ENCODE measurements at regions not wholly inside any gene's neighbourhood (a gene's known extent, or its start where the extent isn't known, plus 50 kb on each side); places are given as distances from the start of the nearest gene placed in this dataset.

- TF ChIP-seq CTCF (conservative IDR thresholded peaks at IDR 0.05 in 1 of 2, IDR thresholded peaks at IDR 0.05 in 1 of 2; ENCODE audit: extremely low read depth in 1 of 2, insufficient read depth in 1 of 2, low read depth in 1 of 2, low read length in 2 of 2) (no peak), EZH2 (IDR thresholded peaks at IDR 0.05; ENCODE audit: borderline replicate concordance, low read length) (no peak)
Observed at GRCh38 chr13:105196052-105196451, 1339.4 kb downstream of the EFNB2 start.

Data from mammary epithelial cell (primary cell).